HCT116 (cell line): ENCODE measurements at regions not wholly inside any gene's neighbourhood (a gene's known extent, or its start where the extent isn't known, plus 50 kb on each side); places are given as distances from the start of the nearest gene placed in this dataset.

Source experiments
- CTCF ChIP-seq, 3 experiments: fragments of 200-600 bp in 1 of 3; sonication (generic) in 1 of 3; IDR thresholded peaks in 2 of 3; conservative IDR thresholded peaks in 1 of 3; 2 replicates each; pipeline ENCODE4 v1.5.1; 2012 to 2017; ENCODE audit warnings: low read depth in 2 of 3, low read length in 2 of 3, antibody characterized with exemption in 1 of 3, borderline replicate concordance in 1 of 3, control low read depth in 1 of 3, mild to moderate bottlenecking in 1 of 3, mixed read lengths in 1 of 3, mixed run types in 1 of 3, moderate library complexity in 1 of 3; ENCODE audit not compliant: insufficient read depth in 1 of 3
- EGR1 ChIP-seq: IDR thresholded peaks from 2 replicates; pipeline ENCODE4 v1.6.1; 2012; ENCODE audit warnings: low read depth
- EZH2 ChIP-seq: fragments of 200-600 bp; sonication (generic); IDR thresholded peaks from 2 replicates; pipeline ENCODE4 v1.6.1; 2017; ENCODE audit warnings: antibody characterized with exemption, mixed run types
- EZH2phosphoT487 ChIP-seq: fragments of 200-600 bp; IDR thresholded peaks from 2 replicates; pipeline ENCODE4 v1.6.1; 2018; ENCODE audit warnings: antibody characterized with exemption, borderline replicate concordance
- JUND ChIP-seq: IDR thresholded peaks from 2 replicates; pipeline ENCODE4 v1.6.1; 2012
- MAX ChIP-seq: IDR thresholded peaks from 2 replicates; pipeline ENCODE4 v1.6.1; 2012
- POLR2A ChIP-seq: IDR thresholded peaks from 2 replicates; pipeline ENCODE4 v1.7.0; 2011; ENCODE audit warnings: borderline replicate concordance; ENCODE audit not compliant: insufficient read depth, insufficient read length; ENCODE audit errors: extremely low read depth
- POLR2AphosphoS5 ChIP-seq: IDR thresholded peaks from 2 replicates; pipeline ENCODE4 v1.6.1; 2011; ENCODE audit warnings: mild to moderate bottlenecking, low read depth, low read length, moderate library complexity
- RAD21 ChIP-seq: IDR thresholded peaks from 2 replicates; pipeline ENCODE4 v1.6.1; 2012; ENCODE audit warnings: low read depth, mild to moderate bottlenecking
- SIN3A ChIP-seq: IDR thresholded peaks from 2 replicates; pipeline ENCODE4 v1.6.1; 2012; ENCODE audit warnings: low read depth
- TCF7L2 ChIP-seq: IDR thresholded peaks from 2 replicates; pipeline ENCODE4 v1.7.0; 2011; ENCODE audit warnings: borderline replicate concordance, inconsistent platforms; ENCODE audit not compliant: insufficient read depth, insufficient read length; ENCODE audit errors: extremely low read depth
- ZNF274 ChIP-seq: fragments of 200-500 bp; sonication (Bioruptor generic); IDR thresholded peaks from 2 replicates; pipeline ENCODE4 v1.6.1; 2014; ENCODE audit warnings: mild to moderate bottlenecking, low read depth, low read length, inconsistent platforms

- TF ChIP-seq CTCF (IDR thresholded peaks at IDR 0.05 in 2 of 3, conservative IDR thresholded peaks at IDR 0.05 in 1 of 3; ENCODE audit: borderline replicate concordance in 1 of 3, insufficient read depth in 1 of 3, low read depth in 2 of 3, low read length in 2 of 3): no peak
- TF ChIP-seq MAX: no peak
- no peak for TF ChIP-seq POLR2AphosphoS5
- no peak for TF ChIP-seq POLR2A
- TF ChIP-seq EGR1: no peak
- no peak for TF ChIP-seq TCF7L2
- TF ChIP-seq ZNF274: no peak
- TF ChIP-seq RAD21: no peak
- TF ChIP-seq EZH2phosphoT487: no peak
- no peak for TF ChIP-seq EZH2
- no peak for TF ChIP-seq JUND
- TF ChIP-seq SIN3A: no peak
Measured at GRCh38 chr2:126299469-126299976, 356.4 kb upstream of the GYPC start.
